Type B pancreatic cell (in vitro differentiated cells): ENCODE measurements at regions not wholly inside any gene's neighbourhood (a gene's known extent, or its start where the extent isn't known, plus 50 kb on each side); places are given as distances from the start of the nearest gene placed in this dataset.

Experiments used
- DNase-seq: peaks from one replicate; pipeline ENCODE4 v3.0.0; 2021; ENCODE audit warnings: mixed read lengths; ENCODE audit not compliant: unreplicated experiment; ENCODE audit errors: extremely low spot score
- H3K27ac Mint-ChIP-seq: 2 replicates; pipeline ENCODE4 v1.8.0; 2021; ENCODE audit warnings: mild to moderate bottlenecking, mixed read lengths
- H3K27me3 Mint-ChIP-seq: 2 replicates; pipeline ENCODE4 v1.8.0; 2021; ENCODE audit warnings: mixed read lengths
- H3K36me3 Mint-ChIP-seq: 2 replicates; pipeline ENCODE4 v1.8.0; 2021; ENCODE audit warnings: mixed read lengths
- H3K4me1 Mint-ChIP-seq: one replicate; pipeline ENCODE4 v1.8.0; 2021; ENCODE audit warnings: mixed read lengths; ENCODE audit not compliant: unreplicated experiment
- H3K4me3 Mint-ChIP-seq: 2 replicates; pipeline ENCODE4 v1.8.0; 2021; ENCODE audit warnings: mild to moderate bottlenecking, mixed read lengths
- H3K9me3 Mint-ChIP-seq: 2 replicates; pipeline ENCODE4 v1.8.0; 2021; ENCODE audit warnings: mixed read lengths
- CTCF ChIP-seq: fragments of 200-600 bp; sonication (generic); conservative IDR thresholded peaks from 2 replicates; pipeline ENCODE4 v1.5.0; 2021; ENCODE audit warnings: antibody characterized with exemption, mild to moderate bottlenecking

- Mint-ChIP-seq H3K9me3 (peaks cover 5% of the 10 kb centered on the region), H3K27me3 (no peaks in the 10 kb centered on the region), H3K4me3 (no peak overlapping the region), H3K36me3 (peaks cover 3% of the 10 kb centered on the region), H3K4me1 (no peaks in the 10 kb centered on the region), H3K27ac (no peak overlapping the region)
- no peak for TF ChIP-seq CTCF
- no peak for DNase-seq
These were observed 437.7 kb upstream of the FRG1 start for GRCh38 chr4:189502841-189503435.

- no peaks in the 10 kb centered on the region for H3K4me1 Mint-ChIP-seq
- TF ChIP-seq CTCF, result no peak
These were observed 436.5 kb upstream of the FRG1 start for GRCh38 chr4:189504220-189504619.

GRCh38 chr4:189505380-189505779, 435.3 kb upstream of the FRG1 start:
- DNase-seq, result no peak

More at GRCh38 chr4:189504220-189504619, 436.5 kb upstream of the FRG1 start:
- H3K4me3 Mint-ChIP-seq, result no peak overlapping the region
- DNase-seq, result no peak
- no peaks in the 10 kb centered on the region for H3K27me3 Mint-ChIP-seq
- no peak overlapping the region for H3K27ac Mint-ChIP-seq
- H3K9me3 Mint-ChIP-seq, result peaks cover 5% of the 10 kb centered on the region
- peaks cover 3% of the 10 kb centered on the region for H3K36me3 Mint-ChIP-seq

GRCh38 chr4:189506080-189506479, 434.6 kb upstream of the FRG1 start:
- DNase-seq, result no peak
- no peak overlapping the region for H3K27ac Mint-ChIP-seq
- peaks cover 3% of the 10 kb centered on the region for H3K36me3 Mint-ChIP-seq
- H3K4me3 Mint-ChIP-seq, result no peak overlapping the region
- no peaks in the 10 kb centered on the region for H3K4me1 Mint-ChIP-seq
- H3K27me3 Mint-ChIP-seq, result no peaks in the 10 kb centered on the region
- no peak for TF ChIP-seq CTCF
- H3K9me3 Mint-ChIP-seq, result peaks cover 5% of the 10 kb centered on the region

More at GRCh38 chr4:189505380-189505779, 435.3 kb upstream of the FRG1 start:
- no peak for TF ChIP-seq CTCF
- H3K4me1 Mint-ChIP-seq, result no peaks in the 10 kb centered on the region
- H3K27me3 Mint-ChIP-seq, result no peaks in the 10 kb centered on the region
- peaks cover 3% of the 10 kb centered on the region for H3K36me3 Mint-ChIP-seq
- H3K9me3 Mint-ChIP-seq, result peaks cover 5% of the 10 kb centered on the region
- no peak overlapping the region for H3K4me3 Mint-ChIP-seq
- H3K27ac Mint-ChIP-seq, result no peak overlapping the region

- H3K9me3 Mint-ChIP-seq, result peaks cover 5% of the 10 kb centered on the region
- H3K36me3 Mint-ChIP-seq, result peaks cover 3% of the 10 kb centered on the region
- H3K4me1 Mint-ChIP-seq, result no peaks in the 10 kb centered on the region
- no peak overlapping the region for H3K4me3 Mint-ChIP-seq
- no peak for TF ChIP-seq CTCF
- no peak overlapping the region for H3K27ac Mint-ChIP-seq
- no peaks in the 10 kb centered on the region for H3K27me3 Mint-ChIP-seq
- no peak for DNase-seq
These were observed 433.6 kb upstream of the FRG1 start for GRCh38 chr4:189507060-189507459.

- peaks cover under 1% of the 10 kb centered on the region for H3K9me3 Mint-ChIP-seq
- no peak for DNase-seq
- H3K4me1 Mint-ChIP-seq, result no peaks in the 10 kb centered on the region
- no peaks in the 10 kb centered on the region for H3K36me3 Mint-ChIP-seq
- no peak overlapping the region for H3K4me3 Mint-ChIP-seq
- no peak for TF ChIP-seq CTCF
- H3K27ac Mint-ChIP-seq, result no peak overlapping the region
- H3K27me3 Mint-ChIP-seq, result no peaks in the 10 kb centered on the region
These were observed 430.1 kb upstream of the FRG1 start for GRCh38 chr4:189510601-189511000.
